ENCODE measurements at regions not wholly inside any gene's neighbourhood (a gene's known extent, or its start where the extent isn't known, plus 50 kb on each side); places are given as distances from the start of the nearest gene placed in this dataset.

DNA sequence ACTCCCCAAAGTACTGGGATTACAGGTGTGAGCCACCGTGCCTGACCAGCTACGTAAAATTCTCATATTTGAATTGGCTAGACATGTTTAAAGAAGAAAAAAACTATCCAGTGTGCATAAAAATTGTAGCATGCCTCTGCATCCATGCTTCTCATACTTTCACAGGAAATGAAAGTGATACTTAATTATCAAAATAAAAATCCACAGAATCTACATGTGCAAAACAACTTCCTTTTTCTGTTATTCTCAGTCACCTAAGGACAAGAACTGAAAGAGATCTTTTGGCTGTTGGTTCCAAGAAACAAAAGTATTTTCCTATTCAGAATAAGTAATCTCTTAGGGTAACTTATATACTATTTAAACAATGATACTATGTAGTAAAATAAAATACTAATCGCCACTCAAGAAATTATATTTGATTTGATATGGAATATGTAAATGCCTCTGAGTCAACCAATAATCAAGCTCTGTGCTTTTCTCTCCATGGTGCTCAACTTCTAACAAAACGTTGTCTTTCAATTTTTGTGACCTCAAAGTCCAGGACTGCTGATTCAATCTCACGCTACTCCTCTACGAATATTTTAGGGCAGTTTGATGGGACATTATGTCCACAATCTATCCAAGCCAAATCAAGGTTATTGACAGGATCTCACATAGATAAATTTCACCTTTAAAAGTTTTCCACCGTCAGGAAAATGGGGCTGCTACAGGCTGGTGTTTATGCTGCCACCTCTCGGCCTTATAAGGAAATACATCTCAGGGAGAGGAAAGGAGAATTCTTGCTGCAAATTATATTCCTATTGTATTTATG is 102.7 kb downstream of the ZNF281 start:
- H3K27me3 ChIP-seq (ENCODE audit: control insufficient read depth in 1 of 2, insufficient read depth in 2 of 2, low read length in 2 of 2) = 0 out of 5 replicates have a peak, but pooled peaks cover 0 to 6% of the 10 kb centered on the region in 2 experiments
- intact Hi-C loops (cut with micrococcal nuclease; ENCODE audit: unreplicated experiment) (loop anchor here (1.0 to 10.0 kb wide), 2 partner anchors 27 to 172 kb away; no protein-coding TSS in a partner anchor), in situ Hi-C loops (cut with HindIII; ENCODE audit: extremely low pct_ligation_motif_present, low pct_unique_long_range_greater_than_20kb) (no loop called here)
- H3K9ac ChIP-seq (ENCODE audit: insufficient read depth, low read depth, low read length) = peak overlapping the region; percentile 27; the same call in 1 of the 2 replicates
- no peaks in the 10 kb centered on the region for H4K20me1 ChIP-seq (ENCODE audit: insufficient read depth, low read length)
- ATAC-seq (no peak; the same call in 1 of the 3 replicates), FAIRE-seq (peak; percentile 64), DNase-seq (ENCODE audit: low spot score) (peak; percentile 40)
- no peaks in the 10 kb centered on the region for H3K36me3 ChIP-seq (replicated peaks in 1 of 2; ENCODE audit: control insufficient read depth in 1 of 2, insufficient read depth in 2 of 2, low read length in 2 of 2)
- H3K27ac ChIP-seq (ENCODE audit: extremely low read length, insufficient read depth, low read length) = no peak overlapping the region
- H3K4me1 ChIP-seq (ENCODE audit: insufficient read depth, low read length) = 0 out of 2 replicates have a peak, but pooled peaks cover 6% of the 10 kb centered on the region
- ChIA-PET POLR2A (no interaction called here), CTCF (ENCODE audit: low intra/inter-chr PET ratio, low total read pairs) (interaction anchor here (0.7 to 1.5 kb wide), 3 partner anchors 11 to 167 kb away, joined by 3 to 5 read pairs (median 4); no protein-coding TSS in a partner anchor)
- H3K79me2 ChIP-seq (ENCODE audit: insufficient read depth, low read length) = no peaks in the 10 kb centered on the region
- H2AFZ ChIP-seq (ENCODE audit: low read length) = peak overlapping the region; percentile 96
- no peak overlapping the region for H3K4me3 ChIP-seq (replicated peaks in 1 of 3; ENCODE audit: insufficient read depth in 1 of 3, low read depth in 2 of 3, low read length in 3 of 3)
- 31% methylated on average over 8 of the region's 8 CpGs for WGBS (ENCODE audit: low lambda C conversion rate)
- H3K4me2 ChIP-seq (ENCODE audit: low read depth, low read length) = peak overlapping the region; percentile 62
- no peaks in the 10 kb centered on the region for H3K9me3 ChIP-seq (ENCODE audit: low read length)
- BruUV-seq (replicated peaks) = no TSS peak
- no peak for TF ChIP-seq ETV6 (CRISPR knock-in tag; conservative IDR thresholded peaks at IDR 0.05)
- no peak for TF ChIP-seq GRHL1 (CRISPR knock-in tag; conservative IDR thresholded peaks at IDR 0.05)
- TF ChIP-seq RAD21 (CRISPR knock-in tag; IDR thresholded peaks at IDR 0.05) = peak; percentile 40; the same call in 1 of the 2 replicates
- TF ChIP-seq KDM4B (CRISPR knock-in tag; IDR thresholded peaks at IDR 0.05) = no peak
- TF ChIP-seq HIC2 (CRISPR knock-in tag; IDR thresholded peaks at IDR 0.05; ENCODE audit: low read depth) = no peak
- TF ChIP-seq TBX3 (IDR thresholded peaks at IDR 0.05; ENCODE audit: borderline replicate concordance) = no peak
- no peak for TF ChIP-seq ARHGAP35 (CRISPR knock-in tag; IDR thresholded peaks at IDR 0.05; ENCODE audit: borderline replicate concordance)
- peak; percentile 84; the same call in 1 of the 2 replicates for TF ChIP-seq SMC3 (IDR thresholded peaks at IDR 0.05; ENCODE audit: low read length)
- TF ChIP-seq, protein P1, sequence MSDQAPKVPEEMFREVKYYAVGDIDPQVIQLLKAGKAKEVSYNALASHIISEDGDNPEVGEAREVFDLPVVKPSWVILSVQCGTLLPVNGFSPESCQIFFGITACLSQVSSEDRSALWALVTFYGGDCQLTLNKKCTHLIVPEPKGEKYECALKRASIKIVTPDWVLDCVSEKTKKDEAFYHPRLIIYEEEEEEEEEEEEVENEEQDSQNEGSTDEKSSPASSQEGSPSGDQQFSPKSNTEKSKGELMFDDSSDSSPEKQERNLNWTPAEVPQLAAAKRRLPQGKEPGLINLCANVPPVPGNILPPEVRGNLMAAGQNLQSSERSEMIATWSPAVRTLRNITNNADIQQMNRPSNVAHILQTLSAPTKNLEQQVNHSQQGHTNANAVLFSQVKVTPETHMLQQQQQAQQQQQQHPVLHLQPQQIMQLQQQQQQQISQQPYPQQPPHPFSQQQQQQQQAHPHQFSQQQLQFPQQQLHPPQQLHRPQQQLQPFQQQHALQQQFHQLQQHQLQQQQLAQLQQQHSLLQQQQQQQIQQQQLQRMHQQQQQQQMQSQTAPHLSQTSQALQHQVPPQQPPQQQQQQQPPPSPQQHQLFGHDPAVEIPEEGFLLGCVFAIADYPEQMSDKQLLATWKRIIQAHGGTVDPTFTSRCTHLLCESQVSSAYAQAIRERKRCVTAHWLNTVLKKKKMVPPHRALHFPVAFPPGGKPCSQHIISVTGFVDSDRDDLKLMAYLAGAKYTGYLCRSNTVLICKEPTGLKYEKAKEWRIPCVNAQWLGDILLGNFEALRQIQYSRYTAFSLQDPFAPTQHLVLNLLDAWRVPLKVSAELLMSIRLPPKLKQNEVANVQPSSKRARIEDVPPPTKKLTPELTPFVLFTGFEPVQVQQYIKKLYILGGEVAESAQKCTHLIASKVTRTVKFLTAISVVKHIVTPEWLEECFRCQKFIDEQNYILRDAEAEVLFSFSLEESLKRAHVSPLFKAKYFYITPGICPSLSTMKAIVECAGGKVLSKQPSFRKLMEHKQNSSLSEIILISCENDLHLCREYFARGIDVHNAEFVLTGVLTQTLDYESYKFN (CRISPR knock-in tag; conservative IDR thresholded peaks at IDR 0.05) = no peak
- no peak for TF ChIP-seq RFX3 (CRISPR knock-in tag; IDR thresholded peaks at IDR 0.05)
- TF ChIP-seq HNF4A (CRISPR knock-in tag; IDR thresholded peaks at IDR 0.05) = 0 out of 2 replicates have a peak, but pooled peaks have one; percentile 10
- no peak for TF ChIP-seq ZNF101 (CRISPR knock-in tag; IDR thresholded peaks at IDR 0.05; ENCODE audit: borderline replicate concordance, low read depth)
- TF ChIP-seq, protein P2, sequence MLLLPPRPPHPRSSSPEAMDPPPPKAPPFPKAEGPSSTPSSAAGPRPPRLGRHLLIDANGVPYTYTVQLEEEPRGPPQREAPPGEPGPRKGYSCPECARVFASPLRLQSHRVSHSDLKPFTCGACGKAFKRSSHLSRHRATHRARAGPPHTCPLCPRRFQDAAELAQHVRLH (CRISPR knock-in tag; IDR thresholded peaks at IDR 0.05; ENCODE audit: borderline replicate concordance, low read depth) = no peak
- TF ChIP-seq, protein P3, sequence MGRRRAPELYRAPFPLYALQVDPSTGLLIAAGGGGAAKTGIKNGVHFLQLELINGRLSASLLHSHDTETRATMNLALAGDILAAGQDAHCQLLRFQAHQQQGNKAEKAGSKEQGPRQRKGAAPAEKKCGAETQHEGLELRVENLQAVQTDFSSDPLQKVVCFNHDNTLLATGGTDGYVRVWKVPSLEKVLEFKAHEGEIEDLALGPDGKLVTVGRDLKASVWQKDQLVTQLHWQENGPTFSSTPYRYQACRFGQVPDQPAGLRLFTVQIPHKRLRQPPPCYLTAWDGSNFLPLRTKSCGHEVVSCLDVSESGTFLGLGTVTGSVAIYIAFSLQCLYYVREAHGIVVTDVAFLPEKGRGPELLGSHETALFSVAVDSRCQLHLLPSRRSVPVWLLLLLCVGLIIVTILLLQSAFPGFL (CRISPR knock-in tag; IDR thresholded peaks at IDR 0.05) = no peak

Measured in HepG2 (cell line).